ENCODE measurements at regions not wholly inside any gene's neighbourhood (a gene's known extent, or its start where the extent isn't known, plus 50 kb on each side); places are given as distances from the start of the nearest gene placed in this dataset.

DNA sequence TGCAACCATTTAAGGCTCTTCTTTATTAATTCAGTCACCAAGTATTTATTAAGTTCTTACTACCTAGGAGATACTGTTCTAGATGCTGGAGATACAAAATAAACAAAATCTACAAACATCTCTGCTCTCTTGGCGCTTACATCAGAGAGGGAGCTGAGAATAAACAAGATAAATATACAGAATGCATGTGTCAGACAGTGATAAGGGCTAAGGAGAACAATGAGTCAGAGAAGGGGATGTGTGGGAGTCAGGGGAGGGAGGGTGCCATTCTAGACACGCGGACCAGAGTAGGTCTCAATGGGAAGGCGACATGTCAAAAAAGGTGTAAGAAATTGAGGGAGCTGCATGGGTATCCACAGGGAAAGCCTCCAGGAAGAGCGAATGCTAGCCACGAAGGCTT, 393.2 kb downstream of the RWDD3 start:
- H3K4me2 ChIP-seq, result no peak overlapping the region
- no peak for DNase-seq
- no peak overlapping the region for H3K9ac ChIP-seq
- no peaks in the 10 kb centered on the region for H3K79me2 ChIP-seq (ENCODE audit: insufficient read depth)
- no peaks in the 10 kb centered on the region for H3F3A ChIP-seq (replicated peaks; ENCODE audit: insufficient read depth)
- H3K27me3 ChIP-seq (ENCODE audit: insufficient read depth), result no peaks in the 10 kb centered on the region
- H3K4me1 ChIP-seq (ENCODE audit: control insufficient read depth in 1 of 2, insufficient read depth in 2 of 2, low read depth in 1 of 2, low read length in 1 of 2), result peaks cover 0 to 7% of the 10 kb centered on the region in 2 experiments; a peak in 1 of 4 replicates
- ChIA-PET POLR2A (no interaction called here), CTCF (interaction anchor here (0.8 kb wide), 1 partner anchor 22 kb away, joined by 3 read pairs; no protein-coding TSS in a partner anchor)
- 40% methylated on average over 6 of the region's 6 CpGs for WGBS (ENCODE audit: low lambda C conversion rate)
- no peak overlapping the region for H3K4me3 ChIP-seq (ENCODE audit: low read depth in 2 of 2, low read length in 1 of 2)
- no peak for TF ChIP-seq NRF1 (IDR thresholded peaks at IDR 0.05; ENCODE audit: low read depth, low read length)
- no peaks in the 10 kb centered on the region for H4K20me1 ChIP-seq (ENCODE audit: insufficient read depth)
- H3K36me3 ChIP-seq (replicated peaks in 1 of 2; ENCODE audit: control insufficient read depth in 1 of 2, insufficient read depth in 2 of 2, low read length in 1 of 2), result no peaks in the 10 kb centered on the region
- no peak overlapping the region for H2AFZ ChIP-seq (ENCODE audit: low read depth)
- H3K9me2 ChIP-seq, result no peaks in the 10 kb centered on the region
- no peaks in the 10 kb centered on the region for H3K9me3 ChIP-seq
- H3K27ac ChIP-seq (ENCODE audit: low read depth in 2 of 2, low read length in 1 of 2), result no peak overlapping the region

DNA sequence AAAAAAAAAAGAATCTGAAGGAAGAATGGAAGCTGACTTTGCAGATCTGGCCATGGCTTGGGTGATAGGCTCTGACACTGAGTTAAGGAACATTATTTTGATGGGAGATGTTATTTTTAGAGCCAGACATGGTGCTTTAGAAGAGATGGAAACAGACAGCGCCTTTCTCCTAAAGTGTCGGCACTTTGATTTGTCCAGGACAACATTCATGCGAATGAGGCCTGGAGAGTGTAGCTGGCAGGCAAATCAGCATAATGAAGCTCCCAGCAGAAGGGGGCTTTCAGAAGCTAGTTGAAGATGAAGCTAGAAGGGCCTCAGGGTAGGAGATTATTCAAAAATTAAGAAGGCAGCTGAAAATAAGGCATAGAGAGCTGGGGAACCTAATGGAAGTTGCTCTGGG, 397.7 kb downstream of the RWDD3 start:
- TF ChIP-seq SIN3A (IDR thresholded peaks at IDR 0.05; ENCODE audit: borderline replicate concordance, low read depth, low read length) (no peak), NRF1 (IDR thresholded peaks at IDR 0.05; ENCODE audit: low read depth, low read length) (no peak), RAD21 (IDR thresholded peaks at IDR 0.05; ENCODE audit: low read length) (no peak), FOXM1 (IDR thresholded peaks at IDR 0.05; ENCODE audit: low read depth) (no peak)
- H3K36me3 ChIP-seq (replicated peaks in 1 of 2; ENCODE audit: control insufficient read depth in 1 of 2, insufficient read depth in 2 of 2, low read length in 1 of 2), result no peaks in the 10 kb centered on the region
- H3K9me3 ChIP-seq, result no peaks in the 10 kb centered on the region
- H3F3A ChIP-seq (replicated peaks; ENCODE audit: insufficient read depth), result no peaks in the 10 kb centered on the region
- H3K4me3 ChIP-seq (ENCODE audit: low read depth in 2 of 2, low read length in 1 of 2), result no peak overlapping the region
- no peak for DNase-seq
- POLR2A ChIA-PET, result no interaction called here
- 66% methylated on average over 3 of the region's 3 CpGs for WGBS (ENCODE audit: low lambda C conversion rate)
- H3K79me2 ChIP-seq (ENCODE audit: insufficient read depth), result no peaks in the 10 kb centered on the region
- H2AFZ ChIP-seq (ENCODE audit: low read depth), result no peak overlapping the region
- no peaks in the 10 kb centered on the region for H3K27me3 ChIP-seq (ENCODE audit: insufficient read depth)
- no peak overlapping the region for H3K4me2 ChIP-seq
- no peak overlapping the region for H3K9ac ChIP-seq
- no peaks in the 10 kb centered on the region for H4K20me1 ChIP-seq (ENCODE audit: insufficient read depth)
- H3K9me2 ChIP-seq, result no peaks in the 10 kb centered on the region
- H3K27ac ChIP-seq (ENCODE audit: low read depth in 2 of 2, low read length in 1 of 2), result peak overlapping the region in 1 of 2 experiments; percentile 50; a peak in 2 of 4 replicates
- H3K4me1 ChIP-seq (ENCODE audit: control insufficient read depth in 1 of 2, insufficient read depth in 2 of 2, low read depth in 1 of 2, low read length in 1 of 2), result peaks cover 0 to 10% of the 10 kb centered on the region in 2 experiments; a peak in 2 of 4 replicates
- CTCF ChIA-PET, result interaction anchor here (1.0 kb wide), 1 partner anchor 13 kb away, joined by 3 read pairs; no protein-coding TSS in a partner anchor

DNA sequence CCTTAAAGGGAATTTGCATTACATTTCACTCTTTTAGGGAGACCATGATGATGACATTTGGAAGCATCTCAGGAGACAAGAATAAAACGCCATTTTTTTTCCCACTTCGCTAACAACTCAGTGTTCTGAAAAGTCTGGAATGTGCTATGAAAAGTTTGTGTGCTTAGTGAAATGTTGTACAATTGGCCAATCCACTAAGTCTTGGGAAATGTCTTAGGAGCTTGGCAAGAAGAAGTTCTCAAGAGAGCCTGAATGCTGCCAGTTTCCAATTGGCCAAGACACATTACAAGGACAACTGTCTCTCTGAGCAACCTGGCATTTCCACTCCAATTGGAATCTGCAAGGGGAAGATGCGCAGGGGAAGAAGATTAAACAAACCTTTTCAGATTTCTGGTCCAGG, 401.8 kb downstream of the RWDD3 start:
- ChIA-PET CTCF (no interaction called here), POLR2A (interaction anchor here (0.9 kb wide), 2 partner anchors 17 to 239 kb away, joined by 3 read pairs; no protein-coding TSS in a partner anchor)
- H3K79me2 ChIP-seq (ENCODE audit: insufficient read depth), result no peaks in the 10 kb centered on the region
- H3K4me3 ChIP-seq (ENCODE audit: low read depth in 2 of 2, low read length in 1 of 2), result no peak overlapping the region
- WGBS (ENCODE audit: low lambda C conversion rate), result 40% methylated on average over 3 of the region's 3 CpGs
- H3K36me3 ChIP-seq (replicated peaks in 1 of 2; ENCODE audit: control insufficient read depth in 1 of 2, insufficient read depth in 2 of 2, low read length in 1 of 2), result no peaks in the 10 kb centered on the region
- peaks cover 0 to 30% of the 10 kb centered on the region in 2 experiments; a peak in 2 of 4 replicates for H3K4me1 ChIP-seq (ENCODE audit: control insufficient read depth in 1 of 2, insufficient read depth in 2 of 2, low read depth in 1 of 2, low read length in 1 of 2)
- no peaks in the 10 kb centered on the region for H3F3A ChIP-seq (replicated peaks; ENCODE audit: insufficient read depth)
- no peak overlapping the region for H3K9ac ChIP-seq
- no peak overlapping the region for H3K4me2 ChIP-seq
- H3K27ac ChIP-seq (ENCODE audit: low read depth in 2 of 2, low read length in 1 of 2), result peak overlapping the region in 1 of 2 experiments; percentile 99; a peak in 2 of 4 replicates
- no peak for DNase-seq
- TF ChIP-seq, protein P1, sequence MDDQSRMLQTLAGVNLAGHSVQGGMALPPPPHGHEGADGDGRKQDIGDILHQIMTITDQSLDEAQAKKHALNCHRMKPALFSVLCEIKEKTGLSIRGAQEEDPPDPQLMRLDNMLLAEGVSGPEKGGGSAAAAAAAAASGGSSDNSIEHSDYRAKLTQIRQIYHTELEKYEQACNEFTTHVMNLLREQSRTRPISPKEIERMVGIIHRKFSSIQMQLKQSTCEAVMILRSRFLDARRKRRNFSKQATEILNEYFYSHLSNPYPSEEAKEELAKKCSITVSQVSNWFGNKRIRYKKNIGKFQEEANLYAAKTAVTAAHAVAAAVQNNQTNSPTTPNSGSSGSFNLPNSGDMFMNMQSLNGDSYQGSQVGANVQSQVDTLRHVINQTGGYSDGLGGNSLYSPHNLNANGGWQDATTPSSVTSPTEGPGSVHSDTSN (IDR thresholded peaks at IDR 0.05), result no peak
- H3K9me3 ChIP-seq, result no peaks in the 10 kb centered on the region
- no peak overlapping the region for H2AFZ ChIP-seq (ENCODE audit: low read depth)
- no peaks in the 10 kb centered on the region for H4K20me1 ChIP-seq (ENCODE audit: insufficient read depth)
- no peaks in the 10 kb centered on the region for H3K27me3 ChIP-seq (ENCODE audit: insufficient read depth)
- H3K9me2 ChIP-seq, result no peaks in the 10 kb centered on the region

All from SK-N-SH (cell line).